CD8-positive, alpha-beta memory T cell (primary cell): ENCODE measurements at regions not wholly inside any gene's neighbourhood (a gene's known extent, or its start where the extent isn't known, plus 50 kb on each side); places are given as distances from the start of the nearest gene placed in this dataset.
A peak's percentile ranks its signal among the peaks of the same experiment; 100 is the strongest.

Source experiments
- CTCF ChIA-PET: fragments of 350-600 bp; sonication (Branson Sonifier 250); formaldehyde crosslinking; loops from one replicate; lab custom pipeline; 2021; ENCODE audit warnings: antibody characterized with exemption; lab: Charles Lee
- POLR2A ChIA-PET: fragments of 350-600 bp; sonication (Branson Sonifier 250); formaldehyde crosslinking; loops from one replicate; lab custom pipeline; 2021; ENCODE audit warnings: antibody characterized with exemption; lab: Charles Lee
- DNase-seq, 5 donors: peaks; one replicate each; pipeline versions ENCODE4 v3.0.0 to v3.0.0-alpha.2; 2020 to 2022; ENCODE audit warnings: mixed read lengths in 1 of 5
- H3K27ac ChIP-seq: one replicate; pipeline ENCODE4 v1.7.0; 2013; ENCODE audit warnings: low read depth, mild to moderate bottlenecking, low read length, moderate library complexity
- H3K27me3 ChIP-seq: 2 replicates; pipeline ENCODE4 v1.7.0; 2013; ENCODE audit warnings: low read length, mild to moderate bottlenecking; ENCODE audit not compliant: insufficient read depth, poor library complexity, severe bottlenecking
- H3K36me3 ChIP-seq: 2 replicates; pipeline ENCODE4 v1.7.0; 2013; ENCODE audit warnings: mild to moderate bottlenecking, low read length, moderate library complexity; ENCODE audit not compliant: insufficient read depth
- H3K4me1 ChIP-seq: 2 replicates; pipeline ENCODE4 v1.7.0; 2013; ENCODE audit warnings: mild to moderate bottlenecking, low read length, moderate library complexity; ENCODE audit not compliant: insufficient read depth
- H3K4me3 ChIP-seq: 2 replicates; pipeline ENCODE4 v1.7.0; 2013; ENCODE audit warnings: mild to moderate bottlenecking, low read length
- H3K9me3 ChIP-seq: 2 replicates; pipeline ENCODE4 v1.7.0; 2013; ENCODE audit warnings: mild to moderate bottlenecking, low read length
- H3K27ac Mint-ChIP-seq, 8 donors: one replicate each; pipeline ENCODE4 v1.8.0; 2020 to 2021; ENCODE audit warnings: mixed read lengths in 8 of 8, mild to moderate bottlenecking in 6 of 8, inconsistent platforms in 3 of 8, moderate library complexity in 3 of 8
- H3K27me3 Mint-ChIP-seq, 2 donors: one replicate each; pipeline ENCODE4 v1.8.0; 2020 to 2021; ENCODE audit warnings: mixed read lengths in 2 of 2, mild to moderate bottlenecking in 1 of 2, moderate library complexity in 1 of 2
- H3K36me3 Mint-ChIP-seq, 3 donors: one replicate each; pipeline ENCODE4 v1.8.0; 2020 to 2021; ENCODE audit warnings: mixed read lengths in 3 of 3, inconsistent platforms in 1 of 3, mild to moderate bottlenecking in 1 of 3
- H3K4me1 Mint-ChIP-seq, 3 donors: one replicate each; pipeline ENCODE4 v1.8.0; 2020 to 2021; ENCODE audit warnings: mixed read lengths in 3 of 3, inconsistent platforms in 1 of 3, mild to moderate bottlenecking in 1 of 3
- H3K4me3 Mint-ChIP-seq, 7 donors: one replicate each; pipeline ENCODE4 v1.8.0; 2020 to 2021; ENCODE audit warnings: mixed read lengths in 7 of 7, mild to moderate bottlenecking in 6 of 7, moderate library complexity in 4 of 7, inconsistent platforms in 2 of 7
- H3K9me3 Mint-ChIP-seq, 5 donors: one replicate each; pipeline ENCODE4 v1.8.0; 2020 to 2022; ENCODE audit warnings: mixed read lengths in 5 of 5, mild to moderate bottlenecking in 3 of 5, moderate library complexity in 2 of 5, inconsistent platforms in 1 of 5

GRCh38 chr1:20432341-20432740 lies 53.7 kb downstream of the CAMK2N1 start:
- Mint-ChIP-seq H3K27ac (no peak overlapping the region), H3K4me3 (no peak overlapping the region), H3K9me3 (peaks cover 0 to 2% (median 0%) of the 10 kb centered on the region in 5 donors), H3K36me3 (no peaks in the 10 kb centered on the region), H3K27me3 (peaks cover 29 to 70% of the 10 kb centered on the region in 2 donors), H3K4me1 (no peaks in the 10 kb centered on the region)
- H3K9me3 ChIP-seq = no peaks in the 10 kb centered on the region
- H3K36me3 ChIP-seq = no peaks in the 10 kb centered on the region
- no peaks in the 10 kb centered on the region for H3K4me1 ChIP-seq
- no peak overlapping the region for H3K4me3 ChIP-seq
- H3K27me3 ChIP-seq = no peaks in the 10 kb centered on the region
- POLR2A ChIA-PET = interaction anchor here (0.6 kb wide), 1 partner anchor 620 kb away, joined by 4 read pairs; no protein-coding TSS in a partner anchor
- no peak for DNase-seq
- H3K27ac ChIP-seq = no peak overlapping the region
- CTCF ChIA-PET = no interaction called here

- H3K27ac Mint-ChIP-seq = no peak overlapping the region
- H3K27me3 Mint-ChIP-seq = peaks cover 25 to 70% of the 10 kb centered on the region in 2 donors
- H3K4me3 ChIP-seq = no peak overlapping the region
- H3K4me3 Mint-ChIP-seq = no peak overlapping the region
- H3K36me3 ChIP-seq = no peaks in the 10 kb centered on the region
- H3K36me3 Mint-ChIP-seq = no peaks in the 10 kb centered on the region
- DNase-seq = no peak
- POLR2A ChIA-PET = no interaction called here
- no peaks in the 10 kb centered on the region for H3K4me1 Mint-ChIP-seq
- no peaks in the 10 kb centered on the region for H3K4me1 ChIP-seq
- peaks cover 0 to 2% (median 0%) of the 10 kb centered on the region in 5 donors for H3K9me3 Mint-ChIP-seq
- CTCF ChIA-PET = no interaction called here
- no peaks in the 10 kb centered on the region for H3K27me3 ChIP-seq
- H3K27ac ChIP-seq = no peak overlapping the region
- no peaks in the 10 kb centered on the region for H3K9me3 ChIP-seq
Observed at GRCh38 chr1:20431176-20431460, 54.9 kb downstream of the CAMK2N1 start.

GRCh38 chr1:20430355-20431175 lies 55.4 kb downstream of the CAMK2N1 start:
- H3K36me3 ChIP-seq = no peaks in the 10 kb centered on the region
- no peaks in the 10 kb centered on the region for H3K27me3 ChIP-seq
- peaks cover 0 to 5% (median 0%) of the 10 kb centered on the region in 5 donors for H3K9me3 Mint-ChIP-seq
- H3K4me3 ChIP-seq = no peak overlapping the region
- no peak overlapping the region for H3K4me3 Mint-ChIP-seq
- DNase-seq = peak in 3 of 5 donors; percentile 5 to 13 (median 6)
- H3K4me1 Mint-ChIP-seq = no peaks in the 10 kb centered on the region
- ChIA-PET POLR2A (no interaction called here), CTCF (no interaction called here)
- H3K27ac Mint-ChIP-seq = no peak overlapping the region
- H3K27ac ChIP-seq = no peak overlapping the region
- H3K27me3 Mint-ChIP-seq = peaks cover 25 to 64% of the 10 kb centered on the region in 2 donors
- H3K9me3 ChIP-seq = no peaks in the 10 kb centered on the region
- no peaks in the 10 kb centered on the region for H3K36me3 Mint-ChIP-seq
- H3K4me1 ChIP-seq = no peaks in the 10 kb centered on the region

GRCh38 chr1:20429296-20429695 lies 56.7 kb downstream of the CAMK2N1 start:
- H3K36me3 Mint-ChIP-seq = no peaks in the 10 kb centered on the region
- Histone ChIP-seq H3K36me3 (no peaks in the 10 kb centered on the region), H3K9me3 (no peaks in the 10 kb centered on the region), H3K4me1 (no peaks in the 10 kb centered on the region), H3K27ac (no peak overlapping the region), H3K4me3 (no peak overlapping the region), H3K27me3 (no peaks in the 10 kb centered on the region)
- no peak overlapping the region for H3K4me3 Mint-ChIP-seq
- no peaks in the 10 kb centered on the region for H3K4me1 Mint-ChIP-seq
- CTCF ChIA-PET = no interaction called here
- H3K27me3 Mint-ChIP-seq = peaks cover 17 to 55% of the 10 kb centered on the region in 2 donors
- H3K9me3 Mint-ChIP-seq = peaks cover 0 to 9% (median 5%) of the 10 kb centered on the region in 5 donors
- DNase-seq = no peak
- no peak overlapping the region for H3K27ac Mint-ChIP-seq
- POLR2A ChIA-PET = no interaction called here

- Mint-ChIP-seq H3K36me3 (no peaks in the 10 kb centered on the region), H3K9me3 (peaks cover under 1 to 11% (median 6%) of the 10 kb centered on the region in 5 donors), H3K4me3 (no peak overlapping the region), H3K4me1 (no peaks in the 10 kb centered on the region), H3K27me3 (peaks cover 15 to 53% of the 10 kb centered on the region in 2 donors), H3K27ac (no peak overlapping the region)
- CTCF ChIA-PET = no interaction called here
- Histone ChIP-seq H3K4me1 (no peaks in the 10 kb centered on the region), H3K27ac (no peak overlapping the region), H3K27me3 (no peaks in the 10 kb centered on the region), H3K9me3 (no peaks in the 10 kb centered on the region), H3K4me3 (no peak overlapping the region), H3K36me3 (no peaks in the 10 kb centered on the region)
- POLR2A ChIA-PET = no interaction called here
- DNase-seq = no peak
Observed at GRCh38 chr1:20428841-20429240, 57.2 kb downstream of the CAMK2N1 start.

- no peaks in the 10 kb centered on the region for H3K4me1 Mint-ChIP-seq
- Histone ChIP-seq H3K4me3 (no peak overlapping the region), H3K27me3 (no peaks in the 10 kb centered on the region), H3K9me3 (no peaks in the 10 kb centered on the region), H3K4me1 (no peaks in the 10 kb centered on the region), H3K36me3 (no peaks in the 10 kb centered on the region), H3K27ac (no peak overlapping the region)
- H3K27me3 Mint-ChIP-seq = peaks cover 12 to 42% of the 10 kb centered on the region in 2 donors
- no peak overlapping the region for H3K4me3 Mint-ChIP-seq
- no peak for DNase-seq
- CTCF ChIA-PET = interaction anchor here (0.6 kb wide), 1 partner anchor 13 kb away, joined by 4 read pairs; no protein-coding TSS in a partner anchor
- H3K36me3 Mint-ChIP-seq = peaks cover 0 to 4% (median 0%) of the 10 kb centered on the region in 3 donors
- peaks cover 17 to 27% (median 23%) of the 10 kb centered on the region in 5 donors for H3K9me3 Mint-ChIP-seq
- POLR2A ChIA-PET = no interaction called here
- H3K27ac Mint-ChIP-seq = no peak overlapping the region
Observed at GRCh38 chr1:20426923-20427322, 59.1 kb downstream of the CAMK2N1 start.

- DNase-seq = no peak
- Mint-ChIP-seq H3K4me3 (no peak overlapping the region), H3K4me1 (no peaks in the 10 kb centered on the region), H3K27ac (no peak overlapping the region), H3K9me3 (peaks cover 17 to 28% (median 27%) of the 10 kb centered on the region in 5 donors), H3K36me3 (peaks cover 0 to 4% (median 0%) of the 10 kb centered on the region in 3 donors), H3K27me3 (peaks cover 12 to 40% of the 10 kb centered on the region in 2 donors)
- ChIA-PET CTCF (interaction anchor here (0.6 to 1.1 kb wide), 2 partner anchors 14 to 102 kb away, joined by 3 to 4 read pairs; no protein-coding TSS in a partner anchor), POLR2A (no interaction called here)
- H3K27ac ChIP-seq = no peak overlapping the region
- H3K4me3 ChIP-seq = no peak overlapping the region
- no peaks in the 10 kb centered on the region for H3K27me3 ChIP-seq
- no peaks in the 10 kb centered on the region for H3K36me3 ChIP-seq
- no peaks in the 10 kb centered on the region for H3K4me1 ChIP-seq
- no peaks in the 10 kb centered on the region for H3K9me3 ChIP-seq
Observed at GRCh38 chr1:20426371-20426770, 59.6 kb downstream of the CAMK2N1 start.

- no peak for DNase-seq
- Mint-ChIP-seq H3K27ac (no peak overlapping the region), H3K4me1 (no peaks in the 10 kb centered on the region), H3K9me3 (peaks cover 17 to 31% (median 27%) of the 10 kb centered on the region in 5 donors), H3K36me3 (peaks cover 0 to 8% (median 0%) of the 10 kb centered on the region in 3 donors), H3K4me3 (no peak overlapping the region), H3K27me3 (peaks cover 14 to 42% of the 10 kb centered on the region in 2 donors)
- Histone ChIP-seq H3K4me3 (no peak overlapping the region), H3K4me1 (no peaks in the 10 kb centered on the region), H3K9me3 (no peaks in the 10 kb centered on the region), H3K36me3 (no peaks in the 10 kb centered on the region), H3K27me3 (no peaks in the 10 kb centered on the region), H3K27ac (no peak overlapping the region)
- POLR2A ChIA-PET = no interaction called here
- CTCF ChIA-PET = interaction anchor here (1.1 kb wide), 1 partner anchor 101 kb away, joined by 3 read pairs; no protein-coding TSS in a partner anchor
Observed at GRCh38 chr1:20425622-20426021, 60.4 kb downstream of the CAMK2N1 start.
